ENCODE measurements at regions not wholly inside any gene's neighbourhood (a gene's known extent, or its start where the extent isn't known, plus 50 kb on each side); places are given as distances from the start of the nearest gene placed in this dataset.

DNA sequence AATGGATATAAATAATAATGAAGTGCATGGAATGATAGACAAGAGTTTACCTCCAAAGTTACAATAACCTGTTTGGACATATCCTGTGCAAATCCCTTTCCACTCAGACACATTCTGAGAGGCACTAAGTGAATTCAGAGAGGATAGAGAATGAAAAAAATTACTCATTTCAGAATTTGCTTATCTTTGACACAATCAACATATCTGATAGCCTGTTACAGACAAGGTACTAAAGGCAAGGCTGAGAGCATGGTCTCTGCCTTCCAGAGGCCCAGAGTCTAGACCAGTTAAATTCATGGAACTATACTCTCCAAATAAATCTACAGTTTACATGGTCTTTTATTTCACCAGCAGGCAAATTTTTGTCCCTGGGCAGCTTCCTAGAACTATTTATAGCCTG is 371.8 kb upstream of the PTGER4 start:
- Mint-ChIP-seq H3K9me3 (no peaks in the 10 kb centered on the region), H3K4me3 (no peak overlapping the region), H3K36me3 (ENCODE audit: insufficient read depth in 1 of 3, low read depth in 3 of 3) (no peaks in the 10 kb centered on the region), H3K27me3 (ENCODE audit: low read depth) (no peaks in the 10 kb centered on the region), H3K27ac (no peak overlapping the region), H3K4me1 (peaks cover 14 to 24% of the 10 kb centered on the region in 2 experiments)
- no peak for DNase-seq
- Histone ChIP-seq H2BK5ac (ENCODE audit: insufficient read length, low read length) (no peak overlapping the region), H3K18ac (ENCODE audit: insufficient read length, low read depth, low read length) (no peak overlapping the region), H3T11ph (ENCODE audit: low read length) (no peak overlapping the region), H4K91ac (ENCODE audit: insufficient read length, low read depth, low read length) (no peak overlapping the region), H3K27me3 (ENCODE audit: insufficient read depth, low read length) (no peaks in the 10 kb centered on the region), H4K20me1 (ENCODE audit: control insufficient read depth, insufficient read depth, insufficient read length) (no peaks in the 10 kb centered on the region), H3K27ac (ENCODE audit: insufficient read length, low read depth, low read length) (no peak overlapping the region), H2BK15ac (ENCODE audit: low read depth, low read length) (no peak overlapping the region), H3K23ac (ENCODE audit: insufficient read length, low read depth, low read length) (no peak overlapping the region), H3K4me2 (ENCODE audit: insufficient read depth, insufficient read length, low read length) (no peak overlapping the region), H2BK120ac (ENCODE audit: low read depth, low read length, poor library complexity, severe bottlenecking) (no peak overlapping the region), H2AFZ (ENCODE audit: low read length) (no peak overlapping the region), H3K56ac (ENCODE audit: insufficient read length, low read depth, low read length) (no peak overlapping the region), H2BK20ac (ENCODE audit: low read depth, low read length, poor library complexity, severe bottlenecking) (no peak overlapping the region), H3K4ac (ENCODE audit: low read depth, low read length) (no peak overlapping the region), H2BK12ac (ENCODE audit: insufficient read length, low read depth, low read length) (no peak overlapping the region), H3K79me2 (ENCODE audit: insufficient read depth, low read length) (no peaks in the 10 kb centered on the region), H4K8ac (replicated peaks; ENCODE audit: insufficient read length, low read depth, low read length) (no peak overlapping the region), H2AK5ac (ENCODE audit: insufficient read length, low read length) (no peak overlapping the region), H3K23me2 (ENCODE audit: insufficient read length, low read depth, low read length, poor library complexity, severe bottlenecking) (no peaks in the 10 kb centered on the region), H3K9ac (ENCODE audit: extremely low read depth, insufficient read length, low read length) (no peak overlapping the region), H3K79me1 (ENCODE audit: insufficient read depth, low read depth, low read length, poor library complexity, severe bottlenecking) (no peaks in the 10 kb centered on the region), H4K5ac (ENCODE audit: insufficient read length, low read depth, low read length) (no peak overlapping the region), H3K9me3 (ENCODE audit: control insufficient read depth, low read depth, low read length) (no peaks in the 10 kb centered on the region), H3K4me1 (ENCODE audit: insufficient read depth, low read length) (peaks cover 3% of the 10 kb centered on the region), H3K14ac (ENCODE audit: insufficient read depth, low read length) (no peak overlapping the region)
- TF ChIP-seq, protein P1, sequence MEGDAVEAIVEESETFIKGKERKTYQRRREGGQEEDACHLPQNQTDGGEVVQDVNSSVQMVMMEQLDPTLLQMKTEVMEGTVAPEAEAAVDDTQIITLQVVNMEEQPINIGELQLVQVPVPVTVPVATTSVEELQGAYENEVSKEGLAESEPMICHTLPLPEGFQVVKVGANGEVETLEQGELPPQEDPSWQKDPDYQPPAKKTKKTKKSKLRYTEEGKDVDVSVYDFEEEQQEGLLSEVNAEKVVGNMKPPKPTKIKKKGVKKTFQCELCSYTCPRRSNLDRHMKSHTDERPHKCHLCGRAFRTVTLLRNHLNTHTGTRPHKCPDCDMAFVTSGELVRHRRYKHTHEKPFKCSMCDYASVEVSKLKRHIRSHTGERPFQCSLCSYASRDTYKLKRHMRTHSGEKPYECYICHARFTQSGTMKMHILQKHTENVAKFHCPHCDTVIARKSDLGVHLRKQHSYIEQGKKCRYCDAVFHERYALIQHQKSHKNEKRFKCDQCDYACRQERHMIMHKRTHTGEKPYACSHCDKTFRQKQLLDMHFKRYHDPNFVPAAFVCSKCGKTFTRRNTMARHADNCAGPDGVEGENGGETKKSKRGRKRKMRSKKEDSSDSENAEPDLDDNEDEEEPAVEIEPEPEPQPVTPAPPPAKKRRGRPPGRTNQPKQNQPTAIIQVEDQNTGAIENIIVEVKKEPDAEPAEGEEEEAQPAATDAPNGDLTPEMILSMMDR (conservative IDR thresholded peaks at IDR 0.05): no peak

Measured in H9 (cell line).